H1 (cell line): ENCODE measurements at regions not wholly inside any gene's neighbourhood (a gene's known extent, or its start where the extent isn't known, plus 50 kb on each side); places are given as distances from the start of the nearest gene placed in this dataset.

Source experiments
- CTCF ChIA-PET: fragments of 300-600 bp; sonication (Branson Sonifier 250); formaldehyde crosslinking; loops from one replicate; lab custom pipeline; 2021; ENCODE audit not compliant: partially characterized antibody; lab: Charles Lee
- POLR2A ChIA-PET: fragments of 300-600 bp; sonication (Branson Sonifier 250); formaldehyde crosslinking; loops from one replicate; lab custom pipeline; 2021; ENCODE audit warnings: inconsistent platforms; ENCODE audit not compliant: partially characterized antibody; lab: Charles Lee
- DNase-seq, 2 experiments: peaks; one replicate each; pipeline versions ENCODE4 v3.0.0 to v3.0.0-alpha.2; 2010 to 2022; ENCODE audit warnings: low spot score in 2 of 2, low read depth in 1 of 2, mixed read lengths in 1 of 2
- FAIRE-seq: peaks from 2 replicates; lab custom pipeline; 2011; peaks lifted over from hg19 to GRCh38; lab: Jason Lieb, UNC
- H2AFZ ChIP-seq: 2 replicates; pipeline ENCODE4 v1.8.1; 2012; ENCODE audit warnings: low read length, inconsistent platforms
- H2AK5ac ChIP-seq: 2 replicates; pipeline ENCODE4 v1.6.1; 2013; ENCODE audit warnings: low read depth, low read length
- H2BK120ac ChIP-seq: replicated peaks from 2 replicates; pipeline ENCODE3; 2013; ENCODE audit warnings: low read depth, low read length, inconsistent platforms
- H2BK12ac ChIP-seq: 2 replicates; pipeline ENCODE4 v1.6.1; 2013; ENCODE audit warnings: low read depth, low read length
- H2BK15ac ChIP-seq: 2 replicates; pipeline ENCODE4 v1.6.1; 2013; ENCODE audit warnings: low read length
- H2BK20ac ChIP-seq: 2 replicates; pipeline ENCODE4 v1.6.1; 2013; ENCODE audit warnings: low read length
- H2BK5ac ChIP-seq: 2 replicates; pipeline ENCODE4 v1.6.1; 2013; ENCODE audit warnings: low read depth, low read length
- H3K14ac ChIP-seq: 2 replicates; pipeline ENCODE4 v1.6.1; 2013; ENCODE audit warnings: inconsistent platforms; ENCODE audit not compliant: insufficient read length
- H3K18ac ChIP-seq: 2 replicates; pipeline ENCODE4 v1.6.1; 2013; ENCODE audit warnings: low read length; ENCODE audit errors: extremely low read depth
- H3K23ac ChIP-seq: 2 replicates; pipeline ENCODE4 v1.6.1; 2013; ENCODE audit warnings: inconsistent platforms; ENCODE audit not compliant: insufficient read length
- H3K23me2 ChIP-seq: 2 replicates; pipeline ENCODE4 v1.6.1; 2013; ENCODE audit warnings: low read depth, low read length
- H3K27ac ChIP-seq: 2 replicates; pipeline ENCODE4 v1.6.1; 2011; ENCODE audit warnings: low read depth, low read length, inconsistent platforms
- H3K27me3 ChIP-seq, 4 experiments: replicated peaks in 1 of 4; 1 replicate in 1 of 4; 2 replicates in 3 of 4; pipeline versions ENCODE4 v1.6.1 to v1.8.1; 2011 to 2013; ENCODE audit warnings: low read length in 3 of 4, mild to moderate bottlenecking in 3 of 4, inconsistent platforms in 2 of 4, mixed read lengths in 2 of 4, moderate library complexity in 1 of 4; ENCODE audit not compliant: control insufficient read depth in 3 of 4, insufficient read depth in 3 of 4; ENCODE audit errors: extremely low read depth in 1 of 4
- H3K36me3 ChIP-seq, 4 experiments: 2 replicates each; pipeline versions ENCODE4 v1.6.1 to v1.8.1; 2011 to 2013; ENCODE audit warnings: mild to moderate bottlenecking in 4 of 4, low read length in 3 of 4, moderate library complexity in 2 of 4, control low read depth in 1 of 4, inconsistent platforms in 1 of 4; ENCODE audit not compliant: insufficient read depth in 4 of 4, control insufficient read depth in 2 of 4
- H3K4ac ChIP-seq: replicated peaks from 2 replicates; pipeline ENCODE3; 2013; ENCODE audit warnings: low read length, low read depth, mixed read lengths, inconsistent platforms; ENCODE audit not compliant: insufficient read length
- H3K4me1 ChIP-seq, 4 experiments: replicated peaks in 1 of 4; 1 replicate in 1 of 4; 2 replicates in 3 of 4; pipeline versions ENCODE4 v1.6.1 to v1.8.1; 2011 to 2013; ENCODE audit warnings: low read length in 3 of 4, inconsistent platforms in 2 of 4, mixed read lengths in 1 of 4; ENCODE audit not compliant: insufficient read depth in 4 of 4, control insufficient read depth in 3 of 4
- H3K4me2 ChIP-seq, 2 experiments: 2 replicates each; pipeline versions ENCODE4 v1.6.1 to v1.8.1; 2011 to 2013; ENCODE audit warnings: low read depth in 2 of 2, low read length in 2 of 2, control low read depth in 1 of 2, inconsistent platforms in 1 of 2, mild to moderate bottlenecking in 1 of 2; ENCODE audit not compliant: insufficient read depth in 1 of 2
- H3K4me3 ChIP-seq, 4 experiments: fragments of 200-600, 300-600 bp in 1 of 4; sonication (generic), shearing (Covaris generic), sonication (Bioruptor Twin) in 1 of 4; 2 replicates each; pipeline versions ENCODE4 v1.5.1 to v1.8.1; 2011 to 2016; ENCODE audit warnings: low read length in 4 of 4, low read depth in 3 of 4, control low read depth in 2 of 4, inconsistent platforms in 2 of 4, mild to moderate bottlenecking in 2 of 4, mixed read lengths in 1 of 4, moderate library complexity in 1 of 4; ENCODE audit not compliant: insufficient read depth in 2 of 4; ENCODE audit errors: extremely low read depth in 1 of 4
- H3K56ac ChIP-seq: replicated peaks from 2 replicates; pipeline ENCODE3; 2013; ENCODE audit warnings: low read depth, mild to moderate bottlenecking, mixed read lengths, low read length, inconsistent platforms; ENCODE audit not compliant: insufficient read length
- H3K79me1 ChIP-seq: 2 replicates; pipeline ENCODE4 v1.6.1; 2013; ENCODE audit warnings: low read depth, low read length, control low read depth
- H3K79me2 ChIP-seq, 2 experiments: 2 replicates each; pipeline versions ENCODE4 v1.6.1 to v1.8.1; 2012 to 2013; ENCODE audit warnings: low read length in 2 of 2, mild to moderate bottlenecking in 2 of 2, inconsistent platforms in 1 of 2; ENCODE audit not compliant: insufficient read depth in 2 of 2, control insufficient read depth in 1 of 2
- H3K9ac ChIP-seq, 4 experiments: replicated peaks in 1 of 4; 1 replicate in 1 of 4; 2 replicates in 3 of 4; pipeline versions ENCODE4 v1.6.1 to v1.8.1; 2011 to 2013; ENCODE audit warnings: low read depth in 3 of 4, low read length in 3 of 4, control low read depth in 2 of 4, mild to moderate bottlenecking in 2 of 4, moderate library complexity in 2 of 4, inconsistent platforms in 1 of 4; ENCODE audit errors: extremely low read depth in 1 of 4
- H3K9me3 ChIP-seq, 2 experiments: 2 replicates each; pipeline versions ENCODE4 v1.6.1 to v1.8.1; 2012 to 2013; ENCODE audit warnings: mild to moderate bottlenecking in 2 of 2, moderate library complexity in 2 of 2, control low read depth in 1 of 2, inconsistent platforms in 1 of 2, low read depth in 1 of 2, low read length in 1 of 2, mixed read lengths in 1 of 2; ENCODE audit not compliant: insufficient read depth in 2 of 2
- H4K20me1 ChIP-seq, 2 experiments: replicated peaks in 1 of 2; 2 replicates each; pipeline versions ENCODE3 to v1.8.1; 2011 to 2013; ENCODE audit warnings: inconsistent platforms in 2 of 2, low read length in 2 of 2, mild to moderate bottlenecking in 1 of 2; ENCODE audit not compliant: insufficient read depth in 2 of 2, control insufficient read depth in 1 of 2
- H4K5ac ChIP-seq: 2 replicates; pipeline ENCODE4 v1.6.1; 2013; ENCODE audit warnings: low read length, low read depth, mixed read lengths, inconsistent platforms; ENCODE audit not compliant: insufficient read length
- H4K8ac ChIP-seq: 2 replicates; pipeline ENCODE4 v1.8.0; 2013; ENCODE audit warnings: mild to moderate bottlenecking, moderate library complexity, low read length, inconsistent platforms; ENCODE audit not compliant: insufficient read depth; ENCODE audit errors: extremely low read depth
- H4K91ac ChIP-seq: replicated peaks from 2 replicates; pipeline ENCODE3; 2013; ENCODE audit warnings: low read length, mixed read lengths, inconsistent platforms; ENCODE audit not compliant: insufficient read length
- BCL11A ChIP-seq, 2 experiments: IDR thresholded peaks; one replicate each; pipeline ENCODE4 v1.6.1; 2011; ENCODE audit warnings: low read depth in 2 of 2, low read length in 2 of 2, mild to moderate bottlenecking in 2 of 2
- BRCA1 ChIP-seq: IDR thresholded peaks from 2 replicates; pipeline ENCODE4 v1.6.1; 2012; ENCODE audit warnings: low read depth, low read length, improper control_type of control experiment
- CEBPB ChIP-seq: IDR thresholded peaks from 2 replicates; pipeline ENCODE4 v1.6.1; 2012; ENCODE audit warnings: low read depth, low read length
- CHD1 ChIP-seq: IDR thresholded peaks from 2 replicates; pipeline ENCODE4 v1.6.1; 2012; ENCODE audit warnings: low read depth, low read length, improper control_type of control experiment
- KDM4A ChIP-seq: IDR thresholded peaks from one replicate; pipeline ENCODE4 v1.7.1; 2012; ENCODE audit warnings: low read depth, mild to moderate bottlenecking, moderate library complexity, low read length, inconsistent platforms; ENCODE audit not compliant: severe bottlenecking
- KDM5A ChIP-seq: fragments of 200-600 bp; IDR thresholded peaks from 2 replicates; pipeline ENCODE4 v1.7.1; 2012; ENCODE audit warnings: mild to moderate bottlenecking, low read length, inconsistent platforms, mixed read lengths
- MAX ChIP-seq: IDR thresholded peaks from 2 replicates; pipeline ENCODE4 v1.6.1; 2012; ENCODE audit warnings: inconsistent platforms
- NRF1 ChIP-seq: IDR thresholded peaks from 2 replicates; pipeline ENCODE4 v1.6.1; 2011; ENCODE audit warnings: mild to moderate bottlenecking, low read depth, low read length, improper control_type of control experiment
- RAD21 ChIP-seq, 2 experiments: IDR thresholded peaks in 1 of 2; conservative IDR thresholded peaks in 1 of 2; 2 replicates each; pipeline ENCODE4 v1.6.1; 2011; ENCODE audit warnings: low read depth in 2 of 2, low read length in 2 of 2, improper control_type of control experiment in 1 of 2, inconsistent platforms in 1 of 2, mild to moderate bottlenecking in 1 of 2, moderate library complexity in 1 of 2
- RXRA ChIP-seq: IDR thresholded peaks from 2 replicates; pipeline ENCODE4 v1.6.1; 2011; ENCODE audit warnings: low read depth, mild to moderate bottlenecking, low read length, moderate library complexity; ENCODE audit not compliant: insufficient read depth
- SP2 ChIP-seq: IDR thresholded peaks from 2 replicates; pipeline ENCODE4 v1.6.1; 2012; ENCODE audit warnings: mild to moderate bottlenecking, low read length, inconsistent platforms
- TAF1 ChIP-seq: IDR thresholded peaks from 2 replicates; pipeline ENCODE4 v1.6.1; 2011; ENCODE audit warnings: mild to moderate bottlenecking, low read depth, low read length
- WGBS, 2 experiments: shearing (Covaris generic) in 1 of 2; methylation state at CpG; one replicate each; pipeline versions ENCODE4 v1.1.6 to v1.1.7; 2013 to 2015; ENCODE audit warnings: low lambda C conversion rate in 2 of 2, mixed read lengths in 2 of 2, inconsistent platforms in 1 of 2, low coverage in 1 of 2, missing lambda C conversion rate in 1 of 2; ENCODE audit not compliant: insufficient replicate concordance in 2 of 2, insufficient coverage in 1 of 2, insufficient read length in 1 of 2; ENCODE audit errors: extremely low coverage in 1 of 2, missing lambda C conversion rate in 1 of 2; 5-methylcytosine and 5-hydroxymethylcytosine counted together
- TF ChIP-seq, protein P1 (sequence below), 3 experiments: IDR thresholded peaks; 1 replicate in 2 of 3; 2 replicates in 1 of 3; pipeline versions ENCODE4 v1.5.1 to v1.6.1; 2011; ENCODE audit warnings: low read length in 3 of 3, mild to moderate bottlenecking in 3 of 3, inconsistent platforms in 2 of 3, low read depth in 1 of 3, moderate library complexity in 1 of 3; ENCODE audit not compliant: insufficient read depth in 1 of 3; ENCODE audit errors: control extremely low read depth in 1 of 3

GRCh38 chr21:27566521-27566920 lies 599.6 kb upstream of the ADAMTS5 start:
- no peak overlapping the region for H2BK15ac ChIP-seq
- DNase-seq (no peak), FAIRE-seq (no peak)
- H3K56ac ChIP-seq, result no peak overlapping the region
- no peak overlapping the region for H2BK5ac ChIP-seq
- WGBS, 2 experiments, result 93% methylated on average over 6 of the region's 6 CpGs; no CpG with 5 or more reads in 1 of the 2 experiments
- no peaks in the 10 kb centered on the region for H3K9me3 ChIP-seq
- no peak overlapping the region for H4K91ac ChIP-seq
- no peak overlapping the region for H3K4me2 ChIP-seq
- H2AK5ac ChIP-seq, result no peak overlapping the region
- H3K4me1 ChIP-seq, result no peaks in the 10 kb centered on the region
- H2BK20ac ChIP-seq, result no peak overlapping the region
- H3K4ac ChIP-seq, result no peak overlapping the region
- H3K14ac ChIP-seq, result no peak overlapping the region
- no peaks in the 10 kb centered on the region for H3K36me3 ChIP-seq
- H4K20me1 ChIP-seq, result no peaks in the 10 kb centered on the region
- H2BK120ac ChIP-seq, result no peak overlapping the region
- H3K18ac ChIP-seq, result no peak overlapping the region
- no peaks in the 10 kb centered on the region for H3K79me1 ChIP-seq
- H2BK12ac ChIP-seq, result no peak overlapping the region
- H3K9ac ChIP-seq, result no peak overlapping the region
- no peaks in the 10 kb centered on the region for H3K79me2 ChIP-seq
- H3K4me3 ChIP-seq, result no peak overlapping the region
- no peak overlapping the region for H3K27ac ChIP-seq
- no peak overlapping the region for H2AFZ ChIP-seq
- POLR2A ChIA-PET, result no interaction called here
- no peaks in the 10 kb centered on the region for H3K27me3 ChIP-seq
- H4K5ac ChIP-seq, result no peak overlapping the region
- no peak overlapping the region for H3K23ac ChIP-seq
- H4K8ac ChIP-seq, result no peak overlapping the region
- CTCF ChIA-PET, result no interaction called here
- H3K23me2 ChIP-seq, result no peaks in the 10 kb centered on the region; the same call in 1 of the 2 replicates
- TF ChIP-seq KDM4A, result no peak
- TF ChIP-seq CHD1, result no peak
- no peak for TF ChIP-seq RXRA
- no peak for TF ChIP-seq SP2
- no peak for TF ChIP-seq RAD21 (IDR thresholded peaks at IDR 0.05 in 1 of 2, conservative IDR thresholded peaks at IDR 0.05 in 1 of 2; ENCODE audit: low read depth in 2 of 2, low read length in 2 of 2)
- no peak for TF ChIP-seq TAF1
- TF ChIP-seq KDM5A, result no peak
- TF ChIP-seq BRCA1, result no peak
- no peak for TF ChIP-seq NRF1
- no peak for TF ChIP-seq BCL11A (IDR thresholded peaks at IDR 0.05; ENCODE audit: low read depth in 2 of 2, low read length in 2 of 2)
- TF ChIP-seq MAX, result no peak
- no peak for TF ChIP-seq CEBPB
- TF ChIP-seq, protein P1, sequence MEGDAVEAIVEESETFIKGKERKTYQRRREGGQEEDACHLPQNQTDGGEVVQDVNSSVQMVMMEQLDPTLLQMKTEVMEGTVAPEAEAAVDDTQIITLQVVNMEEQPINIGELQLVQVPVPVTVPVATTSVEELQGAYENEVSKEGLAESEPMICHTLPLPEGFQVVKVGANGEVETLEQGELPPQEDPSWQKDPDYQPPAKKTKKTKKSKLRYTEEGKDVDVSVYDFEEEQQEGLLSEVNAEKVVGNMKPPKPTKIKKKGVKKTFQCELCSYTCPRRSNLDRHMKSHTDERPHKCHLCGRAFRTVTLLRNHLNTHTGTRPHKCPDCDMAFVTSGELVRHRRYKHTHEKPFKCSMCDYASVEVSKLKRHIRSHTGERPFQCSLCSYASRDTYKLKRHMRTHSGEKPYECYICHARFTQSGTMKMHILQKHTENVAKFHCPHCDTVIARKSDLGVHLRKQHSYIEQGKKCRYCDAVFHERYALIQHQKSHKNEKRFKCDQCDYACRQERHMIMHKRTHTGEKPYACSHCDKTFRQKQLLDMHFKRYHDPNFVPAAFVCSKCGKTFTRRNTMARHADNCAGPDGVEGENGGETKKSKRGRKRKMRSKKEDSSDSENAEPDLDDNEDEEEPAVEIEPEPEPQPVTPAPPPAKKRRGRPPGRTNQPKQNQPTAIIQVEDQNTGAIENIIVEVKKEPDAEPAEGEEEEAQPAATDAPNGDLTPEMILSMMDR (IDR thresholded peaks at IDR 0.05; ENCODE audit: control extremely low read depth in 1 of 3, insufficient read depth in 1 of 3, low read depth in 1 of 3, low read length in 3 of 3), result no peak
